ENCODE measurements at regions not wholly inside any gene's neighbourhood (a gene's known extent, or its start where the extent isn't known, plus 50 kb on each side); places are given as distances from the start of the nearest gene placed in this dataset.

DNA sequence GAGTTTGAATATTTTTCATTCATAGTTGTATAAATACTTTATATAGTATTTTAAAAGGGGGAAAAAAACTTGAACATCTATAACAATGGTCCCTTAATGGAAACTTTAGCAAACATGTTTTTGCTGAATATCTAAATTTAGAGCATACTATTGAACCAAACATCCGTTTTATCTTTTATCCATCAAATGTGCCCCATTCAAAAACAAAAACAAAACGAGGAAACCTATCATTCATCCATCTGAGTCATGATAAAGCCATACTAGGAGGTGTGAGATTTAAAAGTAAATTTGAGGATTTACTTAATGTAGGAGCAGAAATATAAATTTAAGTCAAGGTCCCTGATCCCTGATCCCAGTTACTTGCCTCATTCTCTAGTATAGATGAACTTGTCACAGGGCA is 463.6 kb upstream of the MDFIC2 start:
- no peak for TF ChIP-seq POLR2A (IDR thresholded peaks at IDR 0.05; ENCODE audit: extremely low read depth, insufficient read length)
- TF ChIP-seq, protein P1, sequence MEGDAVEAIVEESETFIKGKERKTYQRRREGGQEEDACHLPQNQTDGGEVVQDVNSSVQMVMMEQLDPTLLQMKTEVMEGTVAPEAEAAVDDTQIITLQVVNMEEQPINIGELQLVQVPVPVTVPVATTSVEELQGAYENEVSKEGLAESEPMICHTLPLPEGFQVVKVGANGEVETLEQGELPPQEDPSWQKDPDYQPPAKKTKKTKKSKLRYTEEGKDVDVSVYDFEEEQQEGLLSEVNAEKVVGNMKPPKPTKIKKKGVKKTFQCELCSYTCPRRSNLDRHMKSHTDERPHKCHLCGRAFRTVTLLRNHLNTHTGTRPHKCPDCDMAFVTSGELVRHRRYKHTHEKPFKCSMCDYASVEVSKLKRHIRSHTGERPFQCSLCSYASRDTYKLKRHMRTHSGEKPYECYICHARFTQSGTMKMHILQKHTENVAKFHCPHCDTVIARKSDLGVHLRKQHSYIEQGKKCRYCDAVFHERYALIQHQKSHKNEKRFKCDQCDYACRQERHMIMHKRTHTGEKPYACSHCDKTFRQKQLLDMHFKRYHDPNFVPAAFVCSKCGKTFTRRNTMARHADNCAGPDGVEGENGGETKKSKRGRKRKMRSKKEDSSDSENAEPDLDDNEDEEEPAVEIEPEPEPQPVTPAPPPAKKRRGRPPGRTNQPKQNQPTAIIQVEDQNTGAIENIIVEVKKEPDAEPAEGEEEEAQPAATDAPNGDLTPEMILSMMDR (IDR thresholded peaks at IDR 0.05; ENCODE audit: low read depth, low read length), result no peak
- TF ChIP-seq, protein P2, sequence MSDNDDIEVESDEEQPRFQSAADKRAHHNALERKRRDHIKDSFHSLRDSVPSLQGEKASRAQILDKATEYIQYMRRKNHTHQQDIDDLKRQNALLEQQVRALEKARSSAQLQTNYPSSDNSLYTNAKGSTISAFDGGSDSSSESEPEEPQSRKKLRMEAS (IDR thresholded peaks at IDR 0.05; ENCODE audit: low read depth, low read length), result no peak

Data from NB4 (cell line).